Muscle layer of colon (tissue), 2 donors: ENCODE measurements at regions not wholly inside any gene's neighbourhood (a gene's known extent, or its start where the extent isn't known, plus 50 kb on each side); places are given as distances from the start of the nearest gene placed in this dataset.
"Not testable (repeated sequence)": the region's sequence is repeated elsewhere in the genome, so short reads cannot be mapped to it uniquely, and the experiment has no call there.

Experiments used
- H3K27ac ChIP-seq: one replicate; pipeline ENCODE4 v1.7.0; 2013; ENCODE audit warnings: low read depth, mild to moderate bottlenecking, low read length, moderate library complexity
- H3K27me3 ChIP-seq, 2 donors: one replicate each; pipeline ENCODE4 v1.7.0; 2013; ENCODE audit warnings: low read length in 2 of 2, mild to moderate bottlenecking in 2 of 2; ENCODE audit not compliant: insufficient read depth in 2 of 2, control insufficient read depth in 1 of 2
- H3K36me3 ChIP-seq: one replicate; pipeline ENCODE4 v1.7.0; 2013; ENCODE audit warnings: mild to moderate bottlenecking, low read length; ENCODE audit not compliant: insufficient read depth
- H3K4me1 ChIP-seq: one replicate; pipeline ENCODE4 v1.7.0; 2013; ENCODE audit warnings: mild to moderate bottlenecking, low read length; ENCODE audit not compliant: insufficient read depth
- H3K4me3 ChIP-seq, 2 donors: one replicate each; pipeline ENCODE4 v1.7.0; 2013; ENCODE audit warnings: low read length in 2 of 2, low read depth in 1 of 2, mild to moderate bottlenecking in 1 of 2, moderate library complexity in 1 of 2
- H3K9ac ChIP-seq: one replicate; pipeline ENCODE4 v1.7.0; 2013; ENCODE audit warnings: low read length
- H3K9me3 ChIP-seq: one replicate; pipeline ENCODE4 v1.7.0; 2013; ENCODE audit warnings: mild to moderate bottlenecking, low read length
- donor health status: abdominal sarcoma.
- donor health status: Adenocarcinoma of cecum.

DNA sequence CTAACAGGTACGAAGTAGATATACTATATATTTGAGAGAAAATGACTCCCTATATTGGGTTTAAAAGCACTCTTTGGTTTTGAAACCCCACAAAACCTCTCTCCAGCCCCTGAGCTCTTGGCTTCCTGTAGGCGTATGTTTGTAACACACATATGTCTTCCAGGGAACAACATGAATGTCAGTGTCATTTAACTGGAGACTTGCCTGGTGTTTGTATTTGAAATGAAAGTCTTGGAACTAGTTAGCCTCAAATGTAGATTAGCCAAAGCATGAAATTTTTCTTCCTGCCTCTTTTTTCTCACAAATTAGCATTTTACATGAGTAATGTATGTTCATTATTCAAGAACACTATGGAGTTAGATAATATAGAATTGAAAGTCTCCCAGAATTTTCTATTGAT is 411.8 kb upstream of the ASIC2 start:
- H3K27ac ChIP-seq: no peak overlapping the region
- no peaks in the 10 kb centered on the region for H3K9me3 ChIP-seq
- H3K9ac ChIP-seq: no peak overlapping the region
- no peak overlapping the region for H3K4me3 ChIP-seq
- no peaks in the 10 kb centered on the region for H3K36me3 ChIP-seq
- no peaks in the 10 kb centered on the region for H3K4me1 ChIP-seq
- no peaks in the 10 kb centered on the region for H3K27me3 ChIP-seq

DNA sequence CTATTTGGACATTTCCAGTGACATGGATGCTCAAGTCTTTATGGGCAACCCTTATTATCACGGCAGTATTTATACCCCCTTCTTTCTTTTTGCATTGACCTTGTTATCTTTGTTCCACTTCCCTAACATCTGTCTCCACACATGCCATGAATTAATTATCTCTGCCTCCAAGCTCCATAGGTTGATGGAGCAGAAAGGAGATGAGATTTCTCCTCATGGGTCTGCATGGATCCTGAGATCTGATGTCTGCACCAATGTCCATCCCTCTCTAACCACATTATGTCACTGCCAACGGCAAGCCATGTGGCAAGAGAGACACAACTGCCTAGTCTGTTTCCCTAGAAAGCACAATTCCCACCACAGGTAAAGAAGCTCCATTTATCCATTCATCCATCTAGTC is 416.8 kb upstream of the ASIC2 start:
- no peaks in the 10 kb centered on the region for H3K4me1 ChIP-seq
- H3K9ac ChIP-seq: no peak overlapping the region
- no peak overlapping the region for H3K27ac ChIP-seq
- H3K27me3 ChIP-seq: no peaks in the 10 kb centered on the region
- H3K9me3 ChIP-seq: no peaks in the 10 kb centered on the region
- H3K4me3 ChIP-seq: no peak overlapping the region
- H3K36me3 ChIP-seq: no peaks in the 10 kb centered on the region

DNA sequence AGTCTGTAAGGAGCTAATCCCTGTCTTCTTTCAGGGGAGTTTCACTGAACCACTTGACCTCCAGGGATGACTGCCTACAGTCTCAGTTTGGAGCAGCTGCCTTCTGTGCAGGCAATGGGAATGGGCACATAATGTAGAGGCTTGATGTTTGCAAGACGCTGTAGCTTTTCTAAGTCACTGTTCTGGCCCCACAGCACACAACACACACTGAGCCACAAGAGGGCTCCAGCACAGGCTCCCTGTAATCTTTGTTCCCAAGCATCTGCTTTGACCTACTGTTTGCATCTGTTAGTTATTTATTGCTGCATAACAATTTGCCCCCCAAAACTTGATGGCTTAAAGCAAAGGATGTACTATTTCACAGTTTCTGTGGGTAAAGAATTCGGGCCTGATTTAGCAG is 419.0 kb upstream of the ASIC2 start:
- H3K4me1 ChIP-seq: no peaks in the 10 kb centered on the region
- no peak overlapping the region for H3K9ac ChIP-seq
- no peaks in the 10 kb centered on the region for H3K27me3 ChIP-seq
- no peaks in the 10 kb centered on the region for H3K9me3 ChIP-seq
- H3K27ac ChIP-seq: no peak overlapping the region
- no peaks in the 10 kb centered on the region for H3K36me3 ChIP-seq
- H3K4me3 ChIP-seq: no peak overlapping the region

DNA sequence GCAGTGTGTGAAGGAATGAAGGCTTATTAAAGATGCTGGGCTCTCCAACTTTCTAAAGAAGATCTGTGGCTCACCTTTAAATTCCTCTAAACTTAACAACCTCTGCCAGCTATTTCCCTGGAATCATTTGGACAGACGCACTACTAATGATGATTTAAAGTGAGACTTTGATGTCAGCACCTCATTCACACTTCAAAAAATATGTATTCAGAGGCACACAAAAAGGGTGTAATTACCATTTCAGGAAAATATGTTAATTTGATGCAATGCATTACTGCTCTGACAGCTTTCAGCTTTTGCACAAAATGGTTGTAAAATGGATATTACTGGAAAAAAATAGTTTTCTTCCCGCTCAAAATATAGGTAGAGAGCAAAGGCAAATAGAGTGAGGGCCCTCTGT is 423.9 kb upstream of the ASIC2 start:
- Histone ChIP-seq H3K27ac (no peak overlapping the region), H3K27me3 (no peaks in the 10 kb centered on the region), H3K36me3 (no peaks in the 10 kb centered on the region), H3K9ac (no peak overlapping the region), H3K4me3 (no peak overlapping the region), H3K9me3 (no peaks in the 10 kb centered on the region), H3K4me1 (no peaks in the 10 kb centered on the region)

DNA sequence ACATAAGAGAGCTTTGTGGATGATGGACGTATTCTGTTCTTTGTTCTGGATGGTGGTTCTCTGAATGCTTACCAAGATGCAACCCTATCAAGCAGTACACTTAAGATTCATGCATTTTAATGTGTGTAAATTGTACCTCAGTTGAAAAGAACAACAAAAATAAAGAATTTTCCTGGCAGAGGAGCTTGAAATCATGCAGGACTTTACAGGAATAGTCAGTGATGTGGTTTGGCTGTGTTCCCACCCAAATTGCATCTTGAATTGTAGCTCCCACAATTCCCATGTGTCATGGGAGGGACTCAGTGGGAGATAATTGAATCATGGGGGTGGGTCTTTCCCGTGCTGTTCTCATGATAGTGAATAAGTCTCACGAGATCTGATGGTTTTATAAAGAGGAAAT is 430.6 kb upstream of the ASIC2 start:
- not testable (repeated sequence) for H3K27me3 ChIP-seq, H3K4me1 ChIP-seq, H3K27ac ChIP-seq, H3K36me3 ChIP-seq, H3K4me3 ChIP-seq, H3K9me3 ChIP-seq, H3K9ac ChIP-seq

DNA sequence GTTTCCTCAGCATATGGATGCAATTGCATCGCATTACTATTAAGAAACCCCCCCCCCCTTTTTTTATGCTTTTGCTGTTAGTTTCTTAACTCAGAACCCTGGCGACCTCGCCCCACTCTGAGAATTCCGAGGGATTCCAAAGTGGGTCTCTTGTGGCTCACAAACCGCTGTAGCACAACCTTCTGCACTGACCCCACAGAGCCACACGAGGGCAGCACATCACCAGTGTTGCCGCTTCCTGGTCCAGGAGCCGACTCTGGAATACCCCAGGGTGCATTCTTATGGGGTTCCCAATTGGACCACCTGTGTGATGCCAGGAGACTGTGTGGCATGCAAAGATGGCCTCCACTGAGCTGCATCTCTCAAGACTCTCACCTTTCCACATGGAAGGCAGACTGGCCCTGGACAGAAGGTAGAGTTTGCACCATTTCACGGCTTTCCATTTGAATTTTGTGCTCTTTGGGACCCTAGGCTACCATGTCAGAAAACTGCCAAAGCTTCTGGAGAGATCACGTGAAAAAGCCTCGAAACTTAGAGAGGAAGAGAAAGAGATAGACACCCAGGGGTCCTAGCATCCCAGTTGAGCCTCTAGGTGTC is 432.7 kb upstream of the ASIC2 start:
- Histone ChIP-seq H3K27me3 (no peaks in the 10 kb centered on the region), H3K4me1 (no peaks in the 10 kb centered on the region), H3K36me3 (no peaks in the 10 kb centered on the region), H3K27ac (no peak overlapping the region), H3K9ac (no peak overlapping the region), H3K9me3 (no peaks in the 10 kb centered on the region), H3K4me3 (no peak overlapping the region)

DNA sequence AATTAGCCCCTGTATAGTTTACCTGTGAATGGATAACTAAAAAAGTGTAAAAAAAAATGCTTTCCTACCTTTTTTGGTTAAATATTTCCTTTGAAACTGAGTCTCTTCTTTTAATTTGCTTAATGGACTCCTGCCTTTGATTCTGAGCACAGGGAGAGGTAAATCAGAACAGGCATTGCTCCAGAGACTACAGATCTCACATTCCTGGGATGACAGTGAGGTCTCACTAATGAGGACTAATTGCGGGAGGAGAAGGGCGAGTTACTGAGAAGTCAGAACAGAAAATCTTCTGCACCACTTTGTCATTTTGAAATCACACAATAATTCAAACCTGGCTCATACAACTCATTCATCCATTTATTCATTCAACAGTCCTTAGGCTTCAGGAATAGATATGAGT is 437.0 kb upstream of the ASIC2 start:
- Histone ChIP-seq H3K9ac (no peak overlapping the region), H3K36me3 (no peaks in the 10 kb centered on the region), H3K27me3 (peaks cover 0 to 7% of the 10 kb centered on the region in 2 donors), H3K27ac (no peak overlapping the region), H3K9me3 (no peaks in the 10 kb centered on the region), H3K4me1 (no peaks in the 10 kb centered on the region), H3K4me3 (no peak overlapping the region)

DNA sequence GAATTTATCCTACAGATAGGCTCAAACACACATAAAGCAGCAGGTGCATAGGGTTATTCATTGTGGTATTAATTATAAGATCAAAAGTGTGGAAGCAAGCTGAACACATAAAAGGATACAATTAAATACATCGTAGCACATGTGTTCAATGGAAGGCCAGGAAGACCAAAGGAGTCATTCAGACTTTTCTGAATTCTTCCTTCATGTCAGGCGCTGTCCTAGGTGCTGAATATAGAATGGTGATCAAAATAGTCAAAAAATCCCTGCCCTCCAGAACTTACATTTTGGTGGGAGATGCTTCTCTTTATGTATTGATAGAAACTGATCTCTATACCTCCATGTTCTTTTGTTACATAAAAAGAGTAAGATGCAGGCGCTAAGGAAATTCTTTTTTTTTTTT is 439.0 kb upstream of the ASIC2 start:
- no peak overlapping the region for H3K4me3 ChIP-seq
- H3K27ac ChIP-seq: no peak overlapping the region
- H3K9ac ChIP-seq: no peak overlapping the region
- H3K9me3 ChIP-seq: no peaks in the 10 kb centered on the region
- no peaks in the 10 kb centered on the region for H3K4me1 ChIP-seq
- H3K27me3 ChIP-seq: peaks cover 0 to 7% of the 10 kb centered on the region in 2 donors
- H3K36me3 ChIP-seq: no peaks in the 10 kb centered on the region

DNA sequence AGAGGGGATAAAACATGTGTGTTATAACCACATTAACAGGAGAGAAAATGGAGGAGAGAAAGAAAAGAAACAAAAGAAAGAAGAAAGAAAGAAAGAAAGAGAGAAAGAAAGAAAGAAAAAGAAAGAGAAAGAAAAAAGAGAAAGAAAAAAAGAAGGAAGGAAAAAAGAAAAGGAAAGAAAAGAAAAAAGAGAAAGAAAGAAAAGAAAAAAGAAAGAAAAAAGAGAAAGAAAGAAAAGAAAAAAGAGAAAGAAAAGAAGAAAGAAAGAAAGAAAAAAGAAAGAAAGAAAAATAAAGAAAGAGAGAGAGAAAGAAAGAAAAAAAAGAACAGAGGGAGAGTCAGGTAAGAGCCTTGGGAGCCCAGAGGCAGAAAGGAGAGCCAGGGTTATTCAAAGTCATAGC is 446.6 kb upstream of the ASIC2 start:
- Histone ChIP-seq H3K9ac (no peak overlapping the region), H3K4me1 (no peaks in the 10 kb centered on the region), H3K4me3 (no peak overlapping the region), H3K27me3 (no peaks in the 10 kb centered on the region), H3K27ac (no peak overlapping the region), H3K9me3 (no peaks in the 10 kb centered on the region), H3K36me3 (no peaks in the 10 kb centered on the region)

DNA sequence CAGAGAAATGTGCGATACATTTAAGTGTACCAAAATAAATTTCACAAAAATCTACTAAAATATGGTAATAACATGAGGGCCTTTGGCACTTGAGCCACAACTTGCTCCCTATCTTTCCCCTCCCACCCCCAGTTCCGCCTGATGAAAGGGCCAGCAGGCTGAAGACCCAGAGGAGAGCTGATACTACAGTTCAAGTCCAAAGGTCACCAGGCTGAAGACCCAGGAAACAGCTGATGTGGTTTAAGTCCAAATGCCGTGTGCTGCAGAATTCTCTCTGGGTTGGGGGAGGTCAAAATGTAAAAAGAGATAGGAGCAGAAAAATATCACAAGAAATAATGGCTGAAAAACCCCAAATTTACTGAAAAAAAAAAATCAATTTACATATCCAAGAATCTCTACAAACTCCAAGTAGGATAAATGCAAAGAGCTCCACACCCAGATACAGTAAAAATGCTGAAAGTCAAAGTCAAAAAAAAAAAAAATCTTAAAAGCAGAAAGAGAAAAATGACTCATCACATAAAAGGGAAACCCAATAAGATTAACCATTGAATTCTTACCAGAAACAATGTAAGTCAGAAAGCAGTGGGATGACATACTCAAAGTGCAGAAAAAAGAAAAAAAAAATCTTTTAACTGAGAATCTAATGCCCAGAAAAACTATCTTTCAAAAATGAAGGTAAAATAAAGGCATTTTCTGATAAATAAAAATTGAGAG is 452.1 kb upstream of the ASIC2 start:
- H3K4me3 ChIP-seq: no peak overlapping the region
- no peak overlapping the region for H3K9ac ChIP-seq
- peaks cover 0 to 3% of the 10 kb centered on the region in 2 donors for H3K27me3 ChIP-seq
- no peaks in the 10 kb centered on the region for H3K4me1 ChIP-seq
- H3K27ac ChIP-seq: no peak overlapping the region
- no peaks in the 10 kb centered on the region for H3K36me3 ChIP-seq
- no peaks in the 10 kb centered on the region for H3K9me3 ChIP-seq

DNA sequence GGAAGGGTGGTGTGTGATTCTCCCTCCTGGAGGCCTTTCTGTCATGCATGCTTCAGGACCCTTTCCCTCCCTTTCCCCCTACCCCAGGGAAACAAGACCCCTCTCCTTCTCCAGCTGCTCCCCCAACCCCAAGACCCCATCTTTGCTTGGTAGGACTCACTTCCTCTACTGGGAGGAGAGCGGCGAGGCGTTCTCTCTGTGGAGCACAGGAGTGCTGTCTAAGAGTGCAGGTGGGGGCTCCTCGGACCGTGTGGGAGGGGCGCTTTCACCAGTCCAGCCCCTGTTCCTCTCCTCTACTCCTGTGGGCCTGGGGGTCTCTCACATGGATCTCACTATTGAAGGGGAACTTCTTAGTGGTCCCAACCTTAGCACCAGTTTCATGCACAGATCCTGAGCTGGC is 456.1 kb upstream of the ASIC2 start:
- Histone ChIP-seq H3K4me3 (no peak overlapping the region), H3K9ac (no peak overlapping the region), H3K27ac (no peak overlapping the region), H3K27me3 (peaks cover 3 to 7% of the 10 kb centered on the region in 2 donors), H3K4me1 (no peaks in the 10 kb centered on the region), H3K36me3 (no peaks in the 10 kb centered on the region), H3K9me3 (no peaks in the 10 kb centered on the region)
